ENCODE measurements at regions not wholly inside any gene's neighbourhood (a gene's known extent, or its start where the extent isn't known, plus 50 kb on each side); places are given as distances from the start of the nearest gene placed in this dataset.
"Not testable (repeated sequence)": the region's sequence is repeated elsewhere in the genome, so short reads cannot be mapped to it uniquely, and the experiment has no call there.

DNA sequence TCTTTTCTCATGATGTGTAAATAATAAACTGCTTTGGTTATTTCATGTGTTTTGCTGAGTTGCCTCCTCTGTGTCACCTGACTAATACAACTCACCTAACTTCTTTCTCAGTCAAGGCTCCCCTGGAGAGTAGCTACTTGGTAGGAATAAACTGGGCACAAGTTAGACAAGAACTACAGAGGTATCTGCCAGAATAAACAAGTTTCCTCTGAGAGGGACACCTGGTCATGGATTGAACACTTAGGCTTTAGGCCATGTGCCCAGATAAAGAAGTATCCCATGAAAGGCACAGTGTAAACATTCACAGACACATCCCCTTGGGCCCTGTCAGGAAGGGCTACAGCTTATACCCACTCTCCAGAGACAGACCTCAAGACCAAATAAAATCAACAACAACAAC is 532.5 kb downstream of the KIF4B start:
- Mint-ChIP-seq H3K4me1 (ENCODE audit: low read depth in 2 of 2) (no peaks in the 10 kb centered on the region), H3K4me3 (no peak overlapping the region)
- DNase-seq = no peak

DNA sequence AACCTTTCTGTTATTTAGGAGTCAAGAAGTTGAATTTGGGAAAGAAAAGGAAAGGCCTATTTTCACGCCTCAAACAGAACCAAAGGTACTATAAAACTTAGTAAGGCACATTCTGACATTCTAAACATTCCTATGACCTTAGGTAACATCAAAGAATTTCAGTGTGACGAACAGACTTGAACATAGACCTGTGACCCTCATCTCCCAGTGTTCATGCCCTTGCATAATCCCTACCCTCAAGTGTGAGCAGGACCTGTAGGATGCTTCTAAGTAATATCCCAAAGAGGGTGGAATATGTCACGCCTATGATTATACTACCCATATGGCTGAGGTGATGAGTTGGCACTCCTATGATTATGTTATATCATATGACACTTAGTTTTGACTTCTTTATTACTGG is 540.9 kb downstream of the KIF4B start:
- Mint-ChIP-seq H3K9me3 (peaks cover 0 to 3% of the 10 kb centered on the region in 2 donors), H3K4me3 (no peak overlapping the region), H3K27ac (no peak overlapping the region), H3K27me3 (peaks cover 0 to 11% of the 10 kb centered on the region in 2 donors), H3K36me3 (ENCODE audit: insufficient read depth) (no peaks in the 10 kb centered on the region), H3K4me1 (ENCODE audit: low read depth in 2 of 2) (no peaks in the 10 kb centered on the region)
- ATAC-seq (replicated peaks) (no peak), DNase-seq (no peak)

More for the DNA sequence above, 532.5 kb downstream of the KIF4B start:
- H3K9me3 Mint-ChIP-seq = no peaks in the 10 kb centered on the region
- ATAC-seq (replicated peaks) = no peak
- no peaks in the 10 kb centered on the region for H3K36me3 Mint-ChIP-seq (ENCODE audit: insufficient read depth)
- H3K27ac Mint-ChIP-seq = no peak overlapping the region
- peaks cover 0 to 10% of the 10 kb centered on the region in 2 donors for H3K27me3 Mint-ChIP-seq

GRCh38 chr5:155556222-155556621 is 542.7 kb downstream of the KIF4B start:
- Mint-ChIP-seq H3K4me3 (no peak overlapping the region), H3K4me1 (ENCODE audit: low read depth in 2 of 2) (no peaks in the 10 kb centered on the region), H3K36me3 (ENCODE audit: insufficient read depth) (no peaks in the 10 kb centered on the region), H3K27me3 (peaks cover 0 to 23% of the 10 kb centered on the region in 2 donors), H3K27ac (no peak overlapping the region), H3K9me3 (peaks cover 0 to 3% of the 10 kb centered on the region in 2 donors)
- no peak for ATAC-seq (replicated peaks)
- DNase-seq = no peak

DNA sequence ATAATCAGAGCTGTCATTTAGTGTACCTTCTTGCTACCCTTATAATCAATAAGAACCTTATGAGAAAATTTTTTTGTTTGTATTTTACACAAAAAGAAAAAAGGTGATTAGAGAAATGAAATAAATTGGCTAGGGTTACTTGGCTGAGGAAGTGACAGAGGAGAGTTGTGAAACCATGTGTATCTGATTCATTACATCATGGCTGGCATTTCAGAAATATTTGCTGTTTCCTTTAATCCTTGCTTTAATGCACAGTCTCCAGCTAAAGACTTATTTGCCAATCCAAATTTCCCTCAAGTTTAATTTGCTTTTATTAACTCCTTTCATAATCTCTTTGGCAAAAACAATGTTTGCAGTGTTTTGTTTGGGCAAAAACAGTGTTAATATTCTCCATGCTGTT is 543.1 kb downstream of the KIF4B start:
- no peak overlapping the region for H3K27ac Mint-ChIP-seq
- H3K4me3 Mint-ChIP-seq = no peak overlapping the region
- H3K36me3 Mint-ChIP-seq (ENCODE audit: insufficient read depth) = no peaks in the 10 kb centered on the region
- peaks cover 0 to 3% of the 10 kb centered on the region in 2 donors for H3K9me3 Mint-ChIP-seq
- no peak for ATAC-seq (replicated peaks)
- no peaks in the 10 kb centered on the region for H3K4me1 Mint-ChIP-seq (ENCODE audit: low read depth in 2 of 2)
- H3K27me3 Mint-ChIP-seq = peaks cover 0 to 23% of the 10 kb centered on the region in 2 donors
- DNase-seq = no peak

DNA sequence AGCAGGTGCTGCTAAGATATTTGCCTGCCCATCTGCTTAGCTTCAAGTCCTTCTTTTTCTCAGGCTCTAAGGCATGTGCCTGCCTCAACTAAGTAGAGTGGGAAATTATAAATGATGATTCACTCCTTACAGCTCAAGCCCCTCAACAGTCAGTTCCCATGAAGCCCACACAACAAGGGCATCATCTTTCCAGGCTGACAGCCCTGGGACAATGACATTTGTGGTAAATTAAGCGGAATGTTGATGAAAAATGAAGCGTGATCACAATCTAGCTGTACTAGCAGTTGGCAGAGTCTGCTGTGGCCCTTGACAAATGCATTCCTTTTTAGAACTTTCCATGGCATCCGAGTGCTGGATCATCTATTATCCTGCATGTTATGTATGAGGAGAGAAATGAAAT is 548.6 kb downstream of the KIF4B start:
- Mint-ChIP-seq H3K4me3 (no peak overlapping the region), H3K27ac (no peak overlapping the region), H3K9me3 (peaks cover 0 to 3% of the 10 kb centered on the region in 2 donors), H3K36me3 (ENCODE audit: insufficient read depth) (no peaks in the 10 kb centered on the region), H3K27me3 (peaks cover 12 to 32% of the 10 kb centered on the region in 2 donors), H3K4me1 (ENCODE audit: low read depth in 2 of 2) (no peaks in the 10 kb centered on the region)
- ATAC-seq (replicated peaks) = no peak
- DNase-seq = no peak

DNA sequence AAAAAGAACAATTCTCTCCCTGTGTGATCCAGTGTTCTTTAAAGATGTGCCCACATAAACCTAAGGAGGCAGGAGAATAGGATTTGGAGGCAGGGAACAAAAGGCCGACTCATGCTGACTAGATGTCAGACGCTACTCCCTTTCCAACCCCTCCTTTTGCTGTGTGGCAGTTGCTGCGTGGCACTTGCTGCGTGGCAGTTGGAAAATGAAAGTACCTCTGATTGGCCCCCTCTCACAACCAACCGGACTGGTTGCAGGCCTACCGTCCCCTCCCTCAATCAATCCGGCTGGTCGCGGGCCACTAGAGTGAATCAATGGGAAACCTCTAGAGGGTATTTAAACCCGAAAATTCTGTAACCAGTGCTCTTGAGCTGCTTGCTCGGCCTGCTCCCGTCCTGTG is 551.0 kb downstream of the KIF4B start:
- DNase-seq = no peak
- peaks cover 12 to 21% of the 10 kb centered on the region in 2 donors for H3K27me3 Mint-ChIP-seq
- peaks cover 3 to 5% of the 10 kb centered on the region in 2 donors for H3K9me3 Mint-ChIP-seq
- H3K27ac Mint-ChIP-seq = no peak overlapping the region
- no peaks in the 10 kb centered on the region for H3K36me3 Mint-ChIP-seq (ENCODE audit: insufficient read depth)
- H3K4me3 Mint-ChIP-seq = no peak overlapping the region
- H3K4me1 Mint-ChIP-seq (ENCODE audit: low read depth in 2 of 2) = no peaks in the 10 kb centered on the region
- no peak for ATAC-seq (replicated peaks)

GRCh38 chr5:155575861-155576260 is 562.3 kb downstream of the KIF4B start:
- ATAC-seq (replicated peaks) = no peak
- Mint-ChIP-seq H3K9me3 (peaks cover 0 to 2% of the 10 kb centered on the region in 2 donors), H3K36me3 (ENCODE audit: insufficient read depth) (peaks cover 3% of the 10 kb centered on the region), H3K4me1 (ENCODE audit: low read depth in 2 of 2) (no peaks in the 10 kb centered on the region), H3K27ac (no peak overlapping the region), H3K27me3 (peaks cover 6 to 22% of the 10 kb centered on the region in 2 donors), H3K4me3 (no peak overlapping the region)
- no peak for DNase-seq

GRCh38 chr5:155586808-155587207 is 573.3 kb downstream of the KIF4B start:
- not testable (repeated sequence) for H3K4me1 Mint-ChIP-seq (ENCODE audit: low read depth in 2 of 2); H3K27ac Mint-ChIP-seq; H3K36me3 Mint-ChIP-seq (ENCODE audit: insufficient read depth); DNase-seq; H3K4me3 Mint-ChIP-seq; H3K9me3 Mint-ChIP-seq; ATAC-seq (replicated peaks)
- H3K27me3 Mint-ChIP-seq = peaks cover 8 to 15% of the 10 kb centered on the region in 2 donors

GRCh38 chr5:155587458-155587857 is 573.9 kb downstream of the KIF4B start:
- no peaks in the 10 kb centered on the region for H3K4me1 Mint-ChIP-seq (ENCODE audit: low read depth in 2 of 2)
- H3K9me3 Mint-ChIP-seq = no peaks in the 10 kb centered on the region
- ATAC-seq (replicated peaks) = no peak
- no peak overlapping the region for H3K4me3 Mint-ChIP-seq
- H3K27ac Mint-ChIP-seq = no peak overlapping the region
- DNase-seq = no peak
- H3K27me3 Mint-ChIP-seq = peaks cover 8 to 15% of the 10 kb centered on the region in 2 donors
- H3K36me3 Mint-ChIP-seq (ENCODE audit: insufficient read depth) = no peaks in the 10 kb centered on the region

- no peak overlapping the region for H3K4me3 Mint-ChIP-seq
- no peaks in the 10 kb centered on the region for H3K36me3 Mint-ChIP-seq (ENCODE audit: insufficient read depth)
- DNase-seq (no peak), ATAC-seq (replicated peaks) (no peak)
- no peaks in the 10 kb centered on the region for H3K9me3 Mint-ChIP-seq
- peaks cover 16 to 18% of the 10 kb centered on the region in 2 donors for H3K27me3 Mint-ChIP-seq
- no peaks in the 10 kb centered on the region for H3K4me1 Mint-ChIP-seq (ENCODE audit: low read depth in 2 of 2)
- no peak overlapping the region for H3K27ac Mint-ChIP-seq
Measured at GRCh38 chr5:155591273-155591672, 577.7 kb downstream of the KIF4B start.

DNA sequence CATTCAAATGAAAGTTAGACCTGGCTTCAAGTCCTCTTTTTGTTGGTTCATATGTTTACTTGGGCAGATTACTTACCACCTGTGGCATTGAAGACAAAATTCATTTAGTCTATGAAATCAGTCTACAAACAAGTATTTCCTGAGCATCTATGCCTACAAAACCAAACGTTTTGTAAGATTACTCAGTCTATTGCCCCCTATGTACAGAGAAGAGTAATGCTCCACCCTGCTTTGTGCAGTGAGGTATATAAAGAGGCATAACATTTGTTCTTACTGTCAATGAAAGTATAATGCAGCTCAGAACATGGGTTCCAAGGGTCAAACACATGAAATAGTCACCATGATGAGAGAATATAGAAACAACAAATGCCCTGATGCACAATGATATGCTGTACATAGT is 580.7 kb downstream of the KIF4B start:
- Mint-ChIP-seq H3K4me1 (ENCODE audit: low read depth in 2 of 2) (no peaks in the 10 kb centered on the region), H3K4me3 (no peak overlapping the region), H3K27me3 (peaks cover 11% of the 10 kb centered on the region in 2 donors), H3K36me3 (ENCODE audit: insufficient read depth) (no peaks in the 10 kb centered on the region), H3K9me3 (no peaks in the 10 kb centered on the region), H3K27ac (no peak overlapping the region)
- no peak for DNase-seq
- ATAC-seq (replicated peaks) = no peak

DNA sequence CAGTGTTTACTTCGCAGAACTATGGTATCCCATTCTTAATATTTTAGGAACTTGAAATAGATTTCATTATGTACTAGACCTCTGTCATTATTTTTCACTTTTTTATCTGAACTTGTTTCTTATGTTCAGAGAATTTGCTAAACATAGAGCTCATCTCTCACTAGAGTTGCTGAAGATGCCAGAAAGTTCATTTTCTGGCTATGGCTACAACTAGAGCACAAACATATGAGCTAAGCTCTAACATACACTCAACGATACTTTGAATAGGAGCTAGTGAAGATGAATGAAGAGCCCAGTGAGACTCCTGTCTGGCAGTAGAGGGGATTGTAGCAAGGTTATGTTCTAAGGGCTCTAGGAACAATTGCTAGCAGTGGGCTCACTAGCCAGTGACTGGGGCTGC is 582.2 kb downstream of the KIF4B start:
- H3K27ac Mint-ChIP-seq = no peak overlapping the region
- H3K9me3 Mint-ChIP-seq = no peaks in the 10 kb centered on the region
- peaks cover 6 to 10% of the 10 kb centered on the region in 2 donors for H3K27me3 Mint-ChIP-seq
- ATAC-seq (replicated peaks) (no peak), DNase-seq (no peak)
- no peak overlapping the region for H3K4me3 Mint-ChIP-seq
- no peaks in the 10 kb centered on the region for H3K4me1 Mint-ChIP-seq (ENCODE audit: low read depth in 2 of 2)
- H3K36me3 Mint-ChIP-seq (ENCODE audit: insufficient read depth) = no peaks in the 10 kb centered on the region

DNA sequence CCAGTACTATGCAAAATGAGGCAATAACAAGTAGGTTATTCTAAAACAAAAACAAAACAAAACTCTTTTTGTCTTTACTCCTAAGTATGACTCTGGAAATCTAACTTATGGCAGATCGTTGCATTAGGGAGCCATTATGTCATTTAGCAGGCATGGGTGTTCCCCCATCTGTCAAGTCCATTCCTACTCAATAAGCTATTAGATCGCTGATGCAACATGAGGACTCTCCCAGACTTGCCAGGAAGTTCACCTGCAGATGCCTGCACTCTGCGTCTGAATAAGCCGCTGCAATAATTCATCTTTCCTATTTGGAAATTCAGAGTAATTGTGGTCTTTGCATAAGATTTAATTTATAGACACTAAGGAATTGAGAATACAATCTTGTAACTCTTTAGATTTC is 585.0 kb downstream of the KIF4B start:
- Mint-ChIP-seq H3K27me3 (peaks cover 5 to 10% of the 10 kb centered on the region in 2 donors), H3K27ac (no peak overlapping the region), H3K36me3 (ENCODE audit: insufficient read depth) (no peaks in the 10 kb centered on the region), H3K9me3 (no peaks in the 10 kb centered on the region), H3K4me3 (no peak overlapping the region), H3K4me1 (ENCODE audit: low read depth in 2 of 2) (no peaks in the 10 kb centered on the region)
- no peak for DNase-seq
- no peak for ATAC-seq (replicated peaks)

DNA sequence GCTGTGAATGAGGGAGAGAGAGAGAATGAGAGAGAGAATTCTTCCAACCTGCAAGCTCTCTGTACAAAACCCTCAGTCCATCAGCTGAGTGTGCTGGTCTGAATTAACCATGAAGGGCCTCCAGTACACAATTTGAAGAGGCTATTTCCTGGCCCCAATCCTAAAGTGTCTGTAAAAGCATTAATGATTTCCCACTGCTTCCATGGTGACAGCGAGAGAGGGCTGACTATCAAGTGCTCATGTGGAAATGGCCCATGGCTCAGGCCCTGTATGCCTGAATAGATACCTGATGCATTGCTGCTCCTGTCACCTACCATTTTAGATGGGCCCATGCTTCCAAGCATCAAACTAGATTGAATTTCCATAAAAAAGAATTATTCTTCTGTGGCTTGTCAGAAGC is 592.4 kb downstream of the KIF4B start:
- Mint-ChIP-seq H3K4me3 (no peak overlapping the region), H3K4me1 (ENCODE audit: low read depth in 2 of 2) (no peaks in the 10 kb centered on the region), H3K9me3 (no peaks in the 10 kb centered on the region), H3K36me3 (ENCODE audit: insufficient read depth) (no peaks in the 10 kb centered on the region), H3K27ac (no peak overlapping the region), H3K27me3 (peaks cover 0 to 26% of the 10 kb centered on the region in 2 donors)
- DNase-seq (no peak), ATAC-seq (replicated peaks) (no peak)
